ENCODE measurements at regions not wholly inside any gene's neighbourhood (a gene's known extent, or its start where the extent isn't known, plus 50 kb on each side); places are given as distances from the start of the nearest gene placed in this dataset.

- TF ChIP-seq CTCF (IDR thresholded peaks at IDR 0.05) (no peak), POLR2A (IDR thresholded peaks at IDR 0.05) (no peak), EP300 (IDR thresholded peaks at IDR 0.05) (no peak)
Measured at GRCh38 chr3:76723366-76723765, 316.5 kb upstream of the ROBO2 start.

Measured in ovary (tissue), 3 donors.